Left ventricle myocardium inferior (tissue), 1 donor: ENCODE measurements at regions not wholly inside any gene's neighbourhood (a gene's known extent, or its start where the extent isn't known, plus 50 kb on each side); places are given as distances from the start of the nearest gene placed in this dataset.
"Not testable (repeated sequence)": the region's sequence is repeated elsewhere in the genome, so short reads cannot be mapped to it uniquely, and the experiment has no call there.

Experiments
- DNase-seq: peaks from one replicate; pipeline ENCODE4 v3.0.0-alpha.2; 2020
- H3K27ac ChIP-seq: fragments of 200-600 bp; replicated peaks from 2 replicates; pipeline ENCODE4 v1.8.0; 2021
- H3K27me3 ChIP-seq: fragments of 200-600 bp; 2 replicates; pipeline ENCODE4 v1.8.0; 2021; ENCODE audit warnings: low read depth
- H3K36me3 ChIP-seq: fragments of 200-600 bp; 2 replicates; pipeline ENCODE4 v1.8.0; 2021
- H3K4me1 ChIP-seq: fragments of 200-600 bp; 2 replicates; pipeline ENCODE4 v1.8.0; 2021
- H3K4me3 ChIP-seq: fragments of 200-600 bp; 2 replicates; pipeline ENCODE4 v1.8.0; 2021; ENCODE audit warnings: mild to moderate bottlenecking, moderate library complexity
- H3K9me3 ChIP-seq: fragments of 200-600 bp; replicated peaks from 2 replicates; pipeline ENCODE4 v1.8.0; 2021
- CTCF ChIP-seq: fragments of 200-600 bp; IDR thresholded peaks from 2 replicates; pipeline ENCODE4 v1.8.0; 2021; ENCODE audit warnings: antibody characterized with exemption, mild to moderate bottlenecking, borderline replicate concordance
- intact Hi-C: fragments of 100-400 bp; cut with micrococcal nuclease; formaldehyde crosslinking; loops from one replicate; pipeline ENCODE4 v1.11.0; 2022
- donor health status: DM: no; HTN: yes; CAD: no; lungs with severe emphysema.

GRCh38 chr6:167219967-167220512 is 62.3 kb upstream of the GPR31 start:
- intact Hi-C loops, result no loop called here
- no peak for TF ChIP-seq CTCF
- Histone ChIP-seq H3K36me3 (no peaks in the 10 kb centered on the region), H3K27ac (no peak overlapping the region), H3K4me1 (no peaks in the 10 kb centered on the region), H3K9me3 (no peaks in the 10 kb centered on the region), H3K27me3 (peaks cover 18% of the 10 kb centered on the region), H3K4me3 (no peak overlapping the region)
- DNase-seq, result no peak

- peaks cover 25% of the 10 kb centered on the region for H3K27me3 ChIP-seq
- no peaks in the 10 kb centered on the region for H3K4me1 ChIP-seq
- no peak overlapping the region for H3K4me3 ChIP-seq
- DNase-seq, result no peak
- intact Hi-C loops, result no loop called here
- no peaks in the 10 kb centered on the region for H3K36me3 ChIP-seq
- H3K27ac ChIP-seq, result no peak overlapping the region
- no peak for TF ChIP-seq CTCF
- no peaks in the 10 kb centered on the region for H3K9me3 ChIP-seq
Observed at GRCh38 chr6:167221400-167222201, 63.8 kb upstream of the GPR31 start.

GRCh38 chr6:167225566-167226382 is 65.3 kb upstream of the UNC93A start:
- DNase-seq, intact Hi-C loops, H3K9me3 ChIP-seq, H3K4me1 ChIP-seq, H3K4me3 ChIP-seq, H3K36me3 ChIP-seq, H3K27ac ChIP-seq: not testable (repeated sequence)
- H3K27me3 ChIP-seq, result peaks cover 54% of the 10 kb centered on the region

GRCh38 chr6:167226383-167226685 is 64.8 kb upstream of the UNC93A start:
- Histone ChIP-seq H3K36me3 (no peaks in the 10 kb centered on the region), H3K4me1 (no peaks in the 10 kb centered on the region), H3K27me3 (peaks cover 54% of the 10 kb centered on the region), H3K9me3 (no peaks in the 10 kb centered on the region), H3K27ac (no peak overlapping the region), H3K4me3 (no peak overlapping the region)
- TF ChIP-seq CTCF, result no peak
- no peak for DNase-seq
- intact Hi-C loops, result no loop called here

- Histone ChIP-seq H3K27ac (no peak overlapping the region), H3K4me1 (no peaks in the 10 kb centered on the region), H3K27me3 (peaks cover 50% of the 10 kb centered on the region), H3K36me3 (no peaks in the 10 kb centered on the region), H3K4me3 (no peak overlapping the region), H3K9me3 (no peaks in the 10 kb centered on the region)
- DNase-seq, result no peak
- TF ChIP-seq CTCF, result no peak
- intact Hi-C loops, result no loop called here
Observed at GRCh38 chr6:167226791-167227190, 64.3 kb upstream of the UNC93A start.

GRCh38 chr6:167227984-167228383 is 63.1 kb upstream of the UNC93A start:
- Histone ChIP-seq H3K4me1 (no peaks in the 10 kb centered on the region), H3K27me3 (peaks cover 54% of the 10 kb centered on the region), H3K36me3 (no peaks in the 10 kb centered on the region), H3K9me3 (no peaks in the 10 kb centered on the region), H3K4me3 (no peak overlapping the region), H3K27ac (no peak overlapping the region)
- intact Hi-C loops, result no loop called here
- TF ChIP-seq CTCF, result no peak
- no peak for DNase-seq
